ENCODE measurements at regions not wholly inside any gene's neighbourhood (a gene's known extent, or its start where the extent isn't known, plus 50 kb on each side); places are given as distances from the start of the nearest gene placed in this dataset.

DNA sequence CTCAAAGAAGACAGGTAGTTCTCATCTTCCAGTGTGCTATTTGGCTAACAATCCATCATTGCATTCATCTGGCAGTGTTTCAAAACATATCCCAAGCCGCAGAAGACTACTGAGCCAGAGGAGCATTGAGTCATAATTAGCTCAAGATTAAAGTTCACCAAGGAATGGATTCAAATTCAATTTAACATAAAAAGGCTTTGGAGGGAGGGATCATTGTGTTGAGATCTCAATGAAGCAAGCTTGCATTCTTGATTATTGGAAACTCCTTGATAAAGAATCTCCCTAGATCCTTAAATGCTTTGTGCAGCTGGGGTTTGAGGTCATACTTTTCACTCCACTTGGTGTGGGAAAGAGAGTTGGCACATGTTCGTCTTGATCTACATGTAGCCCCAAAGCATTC, 142.8 kb upstream of the SEMA3A start:
- TF ChIP-seq, protein P1, sequence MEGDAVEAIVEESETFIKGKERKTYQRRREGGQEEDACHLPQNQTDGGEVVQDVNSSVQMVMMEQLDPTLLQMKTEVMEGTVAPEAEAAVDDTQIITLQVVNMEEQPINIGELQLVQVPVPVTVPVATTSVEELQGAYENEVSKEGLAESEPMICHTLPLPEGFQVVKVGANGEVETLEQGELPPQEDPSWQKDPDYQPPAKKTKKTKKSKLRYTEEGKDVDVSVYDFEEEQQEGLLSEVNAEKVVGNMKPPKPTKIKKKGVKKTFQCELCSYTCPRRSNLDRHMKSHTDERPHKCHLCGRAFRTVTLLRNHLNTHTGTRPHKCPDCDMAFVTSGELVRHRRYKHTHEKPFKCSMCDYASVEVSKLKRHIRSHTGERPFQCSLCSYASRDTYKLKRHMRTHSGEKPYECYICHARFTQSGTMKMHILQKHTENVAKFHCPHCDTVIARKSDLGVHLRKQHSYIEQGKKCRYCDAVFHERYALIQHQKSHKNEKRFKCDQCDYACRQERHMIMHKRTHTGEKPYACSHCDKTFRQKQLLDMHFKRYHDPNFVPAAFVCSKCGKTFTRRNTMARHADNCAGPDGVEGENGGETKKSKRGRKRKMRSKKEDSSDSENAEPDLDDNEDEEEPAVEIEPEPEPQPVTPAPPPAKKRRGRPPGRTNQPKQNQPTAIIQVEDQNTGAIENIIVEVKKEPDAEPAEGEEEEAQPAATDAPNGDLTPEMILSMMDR (IDR thresholded peaks at IDR 0.05) = no peak
- TF ChIP-seq POLR2A (IDR thresholded peaks at IDR 0.05) = no peak

All from thyroid gland (tissue), 4 donors.